HEK293T (cell line): ENCODE measurements at regions not wholly inside any gene's neighbourhood (a gene's known extent, or its start where the extent isn't known, plus 50 kb on each side); places are given as distances from the start of the nearest gene placed in this dataset.

Experiments used
- ARNT ChIP-seq: fragments of 450-650 bp; IDR thresholded peaks from 2 replicates; pipeline ENCODE4 v1.6.1; 2017; ENCODE audit warnings: mild to moderate bottlenecking
- FOXK2 ChIP-seq: fragments of 450-650 bp; IDR thresholded peaks from 2 replicates; pipeline ENCODE4 v1.6.1; 2016; ENCODE audit warnings: mild to moderate bottlenecking
- FOXM1 ChIP-seq: fragments of 450-650 bp; IDR thresholded peaks from 2 replicates; pipeline ENCODE4 v1.6.1; 2017; ENCODE audit warnings: mild to moderate bottlenecking, borderline replicate concordance
- HDGF ChIP-seq: fragments of 450-650 bp; IDR thresholded peaks from 2 replicates; pipeline ENCODE4 v1.6.1; 2017; ENCODE audit warnings: antibody characterized with exemption, borderline replicate concordance
- L3MBTL2 ChIP-seq: fragments of 450-650 bp; conservative IDR thresholded peaks from 2 replicates; pipeline ENCODE4 v1.6.1; 2016; ENCODE audit warnings: mild to moderate bottlenecking
- LEF1 ChIP-seq: fragments of 450-650 bp; IDR thresholded peaks from 2 replicates; pipeline ENCODE4 v1.6.1; 2017; ENCODE audit warnings: mild to moderate bottlenecking, borderline replicate concordance
- SUZ12 ChIP-seq: fragments of 450-650 bp; IDR thresholded peaks from 2 replicates; pipeline ENCODE4 v1.6.1; 2016; ENCODE audit warnings: mild to moderate bottlenecking
- TARDBP ChIP-seq: fragments of 450-650 bp; IDR thresholded peaks from 2 replicates; pipeline ENCODE4 v1.6.1; 2016
- ZNF384 ChIP-seq: fragments of 450-650 bp; IDR thresholded peaks from 2 replicates; pipeline ENCODE4 v1.6.1; 2016
- TF ChIP-seq, protein P1 (sequence below): fragments of 450-650 bp; IDR thresholded peaks from 2 replicates; pipeline ENCODE4 v1.6.1; 2016

DNA sequence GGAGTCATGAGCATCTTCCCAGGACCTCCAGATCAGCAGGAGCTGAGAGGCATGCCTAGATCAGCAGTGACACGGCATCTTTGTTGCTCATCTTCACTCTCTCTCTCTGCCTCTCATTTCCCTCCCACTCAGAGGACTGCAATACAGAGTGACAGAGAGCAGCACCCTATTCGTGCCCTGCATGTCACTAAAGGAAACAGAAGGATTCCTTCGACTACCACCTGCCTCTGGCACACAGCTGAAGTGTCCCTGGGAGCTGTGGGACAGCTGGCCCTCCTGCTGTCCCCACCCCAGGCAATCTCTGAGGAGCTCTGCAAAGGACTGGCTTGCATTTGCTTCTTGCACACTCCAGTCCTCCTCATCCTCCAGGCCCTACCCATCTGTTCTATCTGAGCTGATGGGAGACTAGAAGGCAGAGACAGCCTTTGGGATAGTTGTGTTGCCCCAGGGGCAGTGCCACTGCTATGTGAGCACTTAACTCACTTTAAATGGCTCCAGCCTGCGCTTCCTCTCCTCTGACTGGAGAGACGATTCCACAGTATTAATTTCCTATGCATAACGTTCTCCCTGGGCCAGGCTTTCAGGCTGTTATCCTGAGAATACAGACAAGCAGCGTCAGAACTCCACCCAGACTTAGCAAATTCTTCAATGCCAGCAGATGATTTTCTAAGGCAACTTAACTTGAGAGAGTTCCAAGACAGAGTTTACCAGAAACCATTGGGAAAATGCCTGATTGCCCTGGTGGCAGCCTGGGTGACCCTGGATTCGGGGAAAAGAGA lies 167.6 kb upstream of the MAP1B start:
- TF ChIP-seq FOXM1 (no peak), SUZ12 (no peak), LEF1 (no peak), FOXK2 (no peak), L3MBTL2 (no peak), HDGF (no peak), ARNT (no peak), TARDBP (no peak), ZNF384 (no peak)
- TF ChIP-seq, protein P1, sequence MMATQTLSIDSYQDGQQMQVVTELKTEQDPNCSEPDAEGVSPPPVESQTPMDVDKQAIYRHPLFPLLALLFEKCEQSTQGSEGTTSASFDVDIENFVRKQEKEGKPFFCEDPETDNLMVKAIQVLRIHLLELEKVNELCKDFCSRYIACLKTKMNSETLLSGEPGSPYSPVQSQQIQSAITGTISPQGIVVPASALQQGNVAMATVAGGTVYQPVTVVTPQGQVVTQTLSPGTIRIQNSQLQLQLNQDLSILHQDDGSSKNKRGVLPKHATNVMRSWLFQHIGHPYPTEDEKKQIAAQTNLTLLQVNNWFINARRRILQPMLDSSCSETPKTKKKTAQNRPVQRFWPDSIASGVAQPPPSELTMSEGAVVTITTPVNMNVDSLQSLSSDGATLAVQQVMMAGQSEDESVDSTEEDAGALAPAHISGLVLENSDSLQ = no peak
